ENCODE measurements at regions not wholly inside any gene's neighbourhood (a gene's known extent, or its start where the extent isn't known, plus 50 kb on each side); places are given as distances from the start of the nearest gene placed in this dataset.

GRCh38 chr14:51789114-51789513 lies 71.3 kb upstream of the GNG2 start (continued):
- TF ChIP-seq, protein P1, sequence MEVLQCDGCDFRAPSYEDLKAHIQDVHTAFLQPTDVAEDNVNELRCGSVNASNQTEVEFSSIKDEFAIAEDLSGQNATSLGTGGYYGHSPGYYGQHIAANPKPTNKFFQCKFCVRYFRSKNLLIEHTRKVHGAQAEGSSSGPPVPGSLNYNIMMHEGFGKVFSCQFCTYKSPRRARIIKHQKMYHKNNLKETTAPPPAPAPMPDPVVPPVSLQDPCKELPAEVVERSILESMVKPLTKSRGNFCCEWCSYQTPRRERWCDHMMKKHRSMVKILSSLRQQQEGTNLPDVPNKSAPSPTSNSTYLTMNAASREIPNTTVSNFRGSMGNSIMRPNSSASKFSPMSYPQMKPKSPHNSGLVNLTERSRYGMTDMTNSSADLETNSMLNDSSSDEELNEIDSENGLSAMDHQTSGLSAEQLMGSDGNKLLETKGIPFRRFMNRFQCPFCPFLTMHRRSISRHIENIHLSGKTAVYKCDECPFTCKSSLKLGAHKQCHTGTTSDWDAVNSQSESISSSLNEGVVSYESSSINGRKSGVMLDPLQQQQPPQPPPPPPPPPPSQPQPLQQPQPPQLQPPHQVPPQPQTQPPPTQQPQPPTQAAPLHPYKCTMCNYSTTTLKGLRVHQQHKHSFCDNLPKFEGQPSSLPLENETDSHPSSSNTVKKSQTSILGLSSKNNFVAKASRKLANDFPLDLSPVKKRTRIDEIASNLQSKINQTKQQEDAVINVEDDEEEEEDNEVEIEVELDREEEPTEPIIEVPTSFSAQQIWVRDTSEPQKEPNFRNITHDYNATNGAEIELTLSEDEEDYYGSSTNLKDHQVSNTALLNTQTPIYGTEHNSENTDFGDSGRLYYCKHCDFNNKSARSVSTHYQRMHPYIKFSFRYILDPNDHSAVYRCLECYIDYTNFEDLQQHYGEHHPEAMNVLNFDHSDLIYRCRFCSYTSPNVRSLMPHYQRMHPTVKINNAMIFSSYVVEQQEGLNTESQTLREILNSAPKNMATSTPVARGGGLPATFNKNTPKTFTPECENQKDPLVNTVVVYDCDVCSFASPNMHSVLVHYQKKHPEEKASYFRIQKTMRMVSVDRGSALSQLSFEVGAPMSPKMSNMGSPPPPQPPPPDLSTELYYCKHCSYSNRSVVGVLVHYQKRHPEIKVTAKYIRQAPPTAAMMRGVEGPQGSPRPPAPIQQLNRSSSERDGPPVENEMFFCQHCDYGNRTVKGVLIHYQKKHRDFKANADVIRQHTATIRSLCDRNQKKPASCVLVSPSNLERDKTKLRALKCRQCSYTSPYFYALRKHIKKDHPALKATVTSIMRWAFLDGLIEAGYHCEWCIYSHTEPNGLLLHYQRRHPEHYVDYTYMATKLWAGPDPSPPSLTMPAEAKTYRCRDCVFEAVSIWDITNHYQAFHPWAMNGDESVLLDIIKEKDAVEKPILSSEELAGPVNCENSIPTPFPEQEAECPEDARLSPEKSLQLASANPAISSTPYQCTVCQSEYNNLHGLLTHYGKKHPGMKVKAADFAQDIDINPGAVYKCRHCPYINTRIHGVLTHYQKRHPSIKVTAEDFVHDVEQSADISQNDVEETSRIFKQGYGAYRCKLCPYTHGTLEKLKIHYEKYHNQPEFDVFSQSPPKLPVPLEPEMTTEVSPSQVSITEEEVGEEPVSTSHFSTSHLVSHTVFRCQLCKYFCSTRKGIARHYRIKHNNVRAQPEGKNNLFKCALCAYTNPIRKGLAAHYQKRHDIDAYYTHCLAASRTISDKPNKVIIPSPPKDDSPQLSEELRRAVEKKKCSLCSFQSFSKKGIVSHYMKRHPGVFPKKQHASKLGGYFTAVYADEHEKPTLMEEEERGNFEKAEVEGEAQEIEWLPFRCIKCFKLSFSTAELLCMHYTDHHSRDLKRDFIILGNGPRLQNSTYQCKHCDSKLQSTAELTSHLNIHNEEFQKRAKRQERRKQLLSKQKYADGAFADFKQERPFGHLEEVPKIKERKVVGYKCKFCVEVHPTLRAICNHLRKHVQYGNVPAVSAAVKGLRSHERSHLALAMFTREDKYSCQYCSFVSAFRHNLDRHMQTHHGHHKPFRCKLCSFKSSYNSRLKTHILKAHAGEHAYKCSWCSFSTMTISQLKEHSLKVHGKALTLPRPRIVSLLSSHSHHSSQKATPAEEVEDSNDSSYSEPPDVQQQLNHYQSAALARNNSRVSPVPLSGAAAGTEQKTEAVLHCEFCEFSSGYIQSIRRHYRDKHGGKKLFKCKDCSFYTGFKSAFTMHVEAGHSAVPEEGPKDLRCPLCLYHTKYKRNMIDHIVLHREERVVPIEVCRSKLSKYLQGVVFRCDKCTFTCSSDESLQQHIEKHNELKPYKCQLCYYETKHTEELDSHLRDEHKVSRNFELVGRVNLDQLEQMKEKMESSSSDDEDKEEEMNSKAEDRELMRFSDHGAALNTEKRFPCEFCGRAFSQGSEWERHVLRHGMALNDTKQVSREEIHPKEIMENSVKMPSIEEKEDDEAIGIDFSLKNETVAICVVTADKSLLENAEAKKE (CRISPR knock-in tag; IDR thresholded peaks at IDR 0.05) = no peak
- TF ChIP-seq ETS1 (IDR thresholded peaks at IDR 0.05) (no peak), CREB1 (CRISPR knock-in tag; IDR thresholded peaks at IDR 0.05; ENCODE audit: low read depth) (no peak), EZH2phosphoT487 (IDR thresholded peaks at IDR 0.05; ENCODE audit: unreplicated experiment) (no peak), ZNF114 (CRISPR knock-in tag; IDR thresholded peaks at IDR 0.05) (no peak), NANOG (IDR thresholded peaks at IDR 0.05; ENCODE audit: borderline replicate concordance) (no peak), POLR2AphosphoS5 (IDR thresholded peaks at IDR 0.05; ENCODE audit: low read depth) (no peak)

- ATAC-seq (no peak), DNase-seq (ENCODE audit: low spot score) (no peak)
- Histone ChIP-seq H3F3A (replicated peaks; ENCODE audit: low read depth) (no peaks in the 10 kb centered on the region), H3K4me3 (no peak overlapping the region), H3K4me2 (no peak overlapping the region), H3K36me3 (ENCODE audit: insufficient read depth) (peaks cover 3% of the 10 kb centered on the region; the same call in 1 of the 2 replicates), H3K4me1 (ENCODE audit: insufficient read depth) (no peaks in the 10 kb centered on the region), H4K20me1 (replicated peaks; ENCODE audit: insufficient read depth) (no peaks in the 10 kb centered on the region), H3K9me2 (ENCODE audit: insufficient read depth) (no peaks in the 10 kb centered on the region), H3K27ac (ENCODE audit: low read depth) (no peak overlapping the region), H3K27me3 (ENCODE audit: insufficient read depth) (no peaks in the 10 kb centered on the region), H3K79me2 (replicated peaks; ENCODE audit: insufficient read depth) (no peaks in the 10 kb centered on the region), H2AFZ (peak overlapping the region; percentile 59; the same call in 1 of the 2 replicates)
- H3K4me3 Mint-ChIP-seq = no peak overlapping the region
- H3K27ac Mint-ChIP-seq = no peak overlapping the region
- no peaks in the 10 kb centered on the region for H3K4me1 Mint-ChIP-seq
- H3K9me3 Mint-ChIP-seq = peaks cover 32% of the 10 kb centered on the region
- no peaks in the 10 kb centered on the region for H3K27me3 Mint-ChIP-seq (ENCODE audit: insufficient read depth, low read depth, poor library complexity)
- peaks cover 19% of the 10 kb centered on the region for H3K36me3 Mint-ChIP-seq (ENCODE audit: low read depth)
- no peak for TF ChIP-seq EZH2phosphoT487 (IDR thresholded peaks at IDR 0.05; ENCODE audit: unreplicated experiment)
- no peak for TF ChIP-seq NANOG (IDR thresholded peaks at IDR 0.05; ENCODE audit: borderline replicate concordance)
- TF ChIP-seq ETS1 (IDR thresholded peaks at IDR 0.05) = no peak
- TF ChIP-seq STAT1 (IDR thresholded peaks at IDR 0.05; ENCODE audit: unreplicated experiment) = no peak
- no peak for TF ChIP-seq ZNF331 (CRISPR knock-in tag; IDR thresholded peaks at IDR 0.05; ENCODE audit: low read depth)
Measured at GRCh38 chr14:51789596-51789995, 70.8 kb upstream of the GNG2 start.
